Neuronal stem cell (in vitro differentiated cells): ENCODE measurements at regions not wholly inside any gene's neighbourhood (a gene's known extent, or its start where the extent isn't known, plus 50 kb on each side); places are given as distances from the start of the nearest gene placed in this dataset.

Experiments
- DNase-seq: peaks from one replicate; pipeline ENCODE4 v3.0.0-alpha.2; 2013; ENCODE audit warnings: low spot score
- H2AFZ ChIP-seq: one replicate; pipeline ENCODE4 v1.6.1; 2013; ENCODE audit warnings: mild to moderate bottlenecking, low read length, inconsistent platforms
- H2AK5ac ChIP-seq: 2 replicates; pipeline ENCODE4 v1.6.1; 2013; ENCODE audit warnings: low read depth, mild to moderate bottlenecking, inconsistent platforms, low read length, moderate library complexity, mixed read lengths
- H2BK120ac ChIP-seq: 2 replicates; pipeline ENCODE4 v1.6.1; 2013; ENCODE audit warnings: low read depth, mild to moderate bottlenecking, inconsistent platforms, low read length, moderate library complexity, mixed read lengths
- H2BK12ac ChIP-seq: one replicate; pipeline ENCODE4 v1.6.1; 2013; ENCODE audit warnings: low read length, inconsistent platforms
- H2BK15ac ChIP-seq: 2 replicates; pipeline ENCODE4 v1.6.1; 2013; ENCODE audit warnings: mild to moderate bottlenecking, low read length, inconsistent platforms, mixed read lengths
- H2BK5ac ChIP-seq: one replicate; pipeline ENCODE4 v1.6.1; 2013; ENCODE audit warnings: inconsistent platforms, mild to moderate bottlenecking, low read length, moderate library complexity
- H3K14ac ChIP-seq: one replicate; pipeline ENCODE4 v1.6.1; 2013; ENCODE audit warnings: low read length, inconsistent platforms
- H3K18ac ChIP-seq: 2 replicates; pipeline ENCODE4 v1.6.1; 2013; ENCODE audit warnings: low read length, inconsistent platforms
- H3K23ac ChIP-seq: 2 replicates; pipeline ENCODE4 v1.6.1; 2013; ENCODE audit warnings: low read depth, mild to moderate bottlenecking, mixed read lengths, low read length, inconsistent platforms; ENCODE audit not compliant: poor library complexity
- H3K27ac ChIP-seq: replicated peaks from 3 replicates; pipeline ENCODE4 v1.5.1; 2013; ENCODE audit warnings: low read length, inconsistent platforms
- H3K27me3 ChIP-seq, 3 experiments: 2 replicates each; pipeline ENCODE4 v1.6.1; 2013; ENCODE audit warnings: low read length in 3 of 3, mild to moderate bottlenecking in 2 of 3, inconsistent platforms in 1 of 3, low read depth in 1 of 3, mixed read lengths in 1 of 3, moderate library complexity in 1 of 3; ENCODE audit not compliant: control insufficient read depth in 3 of 3, insufficient read depth in 3 of 3
- H3K36me3 ChIP-seq, 2 donors: replicated peaks in 1 of 2; 2 replicates each; pipeline ENCODE4 v1.6.1; 2013; ENCODE audit warnings: low read length in 2 of 2; ENCODE audit not compliant: control insufficient read depth in 2 of 2, insufficient read depth in 2 of 2
- H3K4ac ChIP-seq: 2 replicates; pipeline ENCODE4 v1.6.1; 2013; ENCODE audit warnings: inconsistent platforms, mild to moderate bottlenecking, low read length, moderate library complexity
- H3K4me1 ChIP-seq, 2 donors: 1 replicate in 1 of 2; 2 replicates in 1 of 2; pipeline ENCODE4 v1.6.1; 2013; ENCODE audit warnings: low read length in 2 of 2, low read depth in 1 of 2; ENCODE audit not compliant: control insufficient read depth in 2 of 2, insufficient read depth in 1 of 2
- H3K4me2 ChIP-seq: one replicate; pipeline ENCODE4 v1.6.1; 2013; ENCODE audit warnings: mild to moderate bottlenecking, low read length, inconsistent platforms; ENCODE audit not compliant: insufficient read depth, poor library complexity, severe bottlenecking
- H3K4me3 ChIP-seq, 2 donors: 2 replicates each; pipeline ENCODE4 v1.5.1; 2013; ENCODE audit warnings: low read length in 2 of 2, mild to moderate bottlenecking in 2 of 2, inconsistent platforms in 1 of 2, moderate library complexity in 1 of 2
- H3K79me1 ChIP-seq: one replicate; pipeline ENCODE4 v1.6.1; 2013; ENCODE audit warnings: low read depth, mild to moderate bottlenecking, inconsistent platforms, low read length, moderate library complexity
- H3K9ac ChIP-seq: one replicate; pipeline ENCODE4 v1.6.1; 2013; ENCODE audit warnings: mild to moderate bottlenecking, low read depth, low read length, inconsistent platforms; ENCODE audit not compliant: poor library complexity
- H3K9me3 ChIP-seq, 2 donors: replicated peaks in 1 of 2; 2 replicates each; pipeline versions ENCODE3 to v1.6.1; 2013; ENCODE audit warnings: low read length in 2 of 2, mild to moderate bottlenecking in 2 of 2, inconsistent platforms in 1 of 2, low read depth in 1 of 2, mixed read lengths in 1 of 2, moderate library complexity in 1 of 2; ENCODE audit not compliant: control insufficient read depth in 2 of 2, insufficient read depth in 1 of 2
- H4K8ac ChIP-seq: one replicate; pipeline ENCODE4 v1.6.1; 2013; ENCODE audit warnings: low read depth, mild to moderate bottlenecking, inconsistent platforms, low read length, moderate library complexity
- H4K91ac ChIP-seq: one replicate; pipeline ENCODE4 v1.6.1; 2013; ENCODE audit warnings: low read length, low read depth, mild to moderate bottlenecking, inconsistent platforms; ENCODE audit not compliant: poor library complexity
- WGBS, 2 donors: extraction: QIAGEN DNeasy Blood & Tissue Kit; methylation state at CpG; one replicate each; pipeline ENCODE4 v1.1.7; 2013; ENCODE audit warnings: missing lambda C conversion rate in 2 of 2, mixed read lengths in 1 of 2; ENCODE audit not compliant: insufficient read length in 2 of 2, insufficient replicate concordance in 1 of 2; ENCODE audit errors: extremely low coverage in 2 of 2; 5-methylcytosine and 5-hydroxymethylcytosine counted together

- Histone ChIP-seq H3K27me3 (peaks cover 0 to 11% (median 2%) of the 10 kb centered on the region in 3 experiments), H3K18ac (peak overlapping the region; percentile 94), H3K14ac (no peak overlapping the region), H3K79me1 (no peaks in the 10 kb centered on the region), H3K4me3 (no peak overlapping the region), H3K9ac (peak overlapping the region; percentile 33), H3K23ac (peak overlapping the region; percentile 50), H2BK120ac (no peak overlapping the region), H4K91ac (no peak overlapping the region), H3K4ac (peak overlapping the region; percentile 25), H3K27ac (no peak overlapping the region), H3K36me3 (no peaks in the 10 kb centered on the region), H2AK5ac (peak overlapping the region; percentile 91), H4K8ac (peak overlapping the region; percentile 86), H2BK15ac (peak overlapping the region; percentile 71), H3K9me3 (no peaks in the 10 kb centered on the region), H3K4me2 (no peak overlapping the region), H3K4me1 (peaks cover 0 to 13% of the 10 kb centered on the region in 2 donors), H2BK5ac (peak overlapping the region; percentile 76), H2AFZ (no peak overlapping the region), H2BK12ac (no peak overlapping the region)
- DNase-seq = no peak
- no CpG with 5 or more reads among the region's 7 CpGs for WGBS, 2 donors
Measured at GRCh38 chr10:71063401-71063800, 149.0 kb upstream of the UNC5B start.

GRCh38 chr10:71064413-71065118 is 147.8 kb upstream of the UNC5B start:
- no peak overlapping the region for H2BK12ac ChIP-seq
- DNase-seq = no peak

GRCh38 chr10:71065659-71066058 is 146.7 kb upstream of the UNC5B start:
- no peaks in the 10 kb centered on the region for H3K36me3 ChIP-seq
- no peak overlapping the region for H2BK120ac ChIP-seq
- peak overlapping the region; percentile 73 for H3K9ac ChIP-seq
- H3K18ac ChIP-seq = no peak overlapping the region
- no peak overlapping the region for H3K23ac ChIP-seq
- H3K27me3 ChIP-seq = peaks cover 0 to 21% (median 2%) of the 10 kb centered on the region in 3 experiments
- no peak for DNase-seq
- H2BK12ac ChIP-seq = no peak overlapping the region
- no CpG with 5 or more reads among the region's 4 CpGs for WGBS, 2 donors
- peaks cover 0 to 20% of the 10 kb centered on the region in 2 donors for H3K4me1 ChIP-seq
- no peak overlapping the region for H4K8ac ChIP-seq
- H3K27ac ChIP-seq = no peak overlapping the region
- H2BK5ac ChIP-seq = no peak overlapping the region
- H2AFZ ChIP-seq = no peak overlapping the region
- no peak overlapping the region for H3K4me2 ChIP-seq
- no peaks in the 10 kb centered on the region for H3K9me3 ChIP-seq
- no peak overlapping the region for H4K91ac ChIP-seq
- no peaks in the 10 kb centered on the region for H3K79me1 ChIP-seq
- no peak overlapping the region for H2AK5ac ChIP-seq
- H3K4me3 ChIP-seq = no peak overlapping the region
- no peak overlapping the region for H3K4ac ChIP-seq
- no peak overlapping the region for H2BK15ac ChIP-seq
- H3K14ac ChIP-seq = no peak overlapping the region

More at GRCh38 chr10:71064413-71065118, 147.8 kb upstream of the UNC5B start:
- Histone ChIP-seq H3K4me2 (no peak overlapping the region), H4K8ac (no peak overlapping the region), H3K79me1 (no peaks in the 10 kb centered on the region), H3K36me3 (no peaks in the 10 kb centered on the region), H3K9me3 (no peaks in the 10 kb centered on the region), H3K4me3 (no peak overlapping the region), H3K9ac (no peak overlapping the region), H2BK120ac (no peak overlapping the region), H2AK5ac (no peak overlapping the region), H2BK5ac (no peak overlapping the region), H2BK15ac (no peak overlapping the region), H3K4ac (no peak overlapping the region), H2AFZ (peak overlapping the region; percentile 39), H3K27me3 (peaks cover 0 to 21% (median 2%) of the 10 kb centered on the region in 3 experiments), H3K4me1 (peaks cover 0 to 20% of the 10 kb centered on the region in 2 donors), H3K27ac (no peak overlapping the region), H3K14ac (no peak overlapping the region), H3K23ac (no peak overlapping the region), H3K18ac (no peak overlapping the region), H4K91ac (no peak overlapping the region)
- no CpG with 5 or more reads among the region's 13 CpGs for WGBS, 2 donors

GRCh38 chr10:71066600-71066999 is 145.8 kb upstream of the UNC5B start:
- WGBS, 2 donors = no CpG with 5 or more reads among the region's 10 CpGs
- H3K18ac ChIP-seq = no peak overlapping the region

More at GRCh38 chr10:71066600-71066999, 145.8 kb upstream of the UNC5B start:
- Histone ChIP-seq H2BK12ac (peak overlapping the region; percentile 35), H2BK5ac (no peak overlapping the region), H3K4me2 (no peak overlapping the region), H4K91ac (no peak overlapping the region), H2AK5ac (no peak overlapping the region), H4K8ac (no peak overlapping the region), H3K9ac (no peak overlapping the region), H3K27me3 (peaks cover 0 to 22% (median 2%) of the 10 kb centered on the region in 3 experiments), H3K9me3 (no peaks in the 10 kb centered on the region), H3K4ac (no peak overlapping the region), H3K4me1 (peaks cover 0 to 18% of the 10 kb centered on the region in 2 donors), H3K27ac (no peak overlapping the region), H2AFZ (no peak overlapping the region), H3K23ac (no peak overlapping the region), H2BK120ac (no peak overlapping the region), H2BK15ac (no peak overlapping the region), H3K36me3 (no peaks in the 10 kb centered on the region), H3K4me3 (no peak overlapping the region), H3K14ac (no peak overlapping the region), H3K79me1 (no peaks in the 10 kb centered on the region)
- no peak for DNase-seq
